Stimulated activated CD4-positive, alpha-beta T cell treated with anti-CD3 and anti-CD28 coated beads, Interleukin-15, amount 100 ng/mL, for 24 hours (primary cell): ENCODE measurements at regions not wholly inside any gene's neighbourhood (a gene's known extent, or its start where the extent isn't known, plus 50 kb on each side); places are given as distances from the start of the nearest gene placed in this dataset.
"Not testable (repeated sequence)": the region's sequence is repeated elsewhere in the genome, so short reads cannot be mapped to it uniquely, and the experiment has no call there.

Experiments
- DNase-seq: peaks from one replicate; pipeline ENCODE4 v3.0.0-alpha.2; 2020

DNA sequence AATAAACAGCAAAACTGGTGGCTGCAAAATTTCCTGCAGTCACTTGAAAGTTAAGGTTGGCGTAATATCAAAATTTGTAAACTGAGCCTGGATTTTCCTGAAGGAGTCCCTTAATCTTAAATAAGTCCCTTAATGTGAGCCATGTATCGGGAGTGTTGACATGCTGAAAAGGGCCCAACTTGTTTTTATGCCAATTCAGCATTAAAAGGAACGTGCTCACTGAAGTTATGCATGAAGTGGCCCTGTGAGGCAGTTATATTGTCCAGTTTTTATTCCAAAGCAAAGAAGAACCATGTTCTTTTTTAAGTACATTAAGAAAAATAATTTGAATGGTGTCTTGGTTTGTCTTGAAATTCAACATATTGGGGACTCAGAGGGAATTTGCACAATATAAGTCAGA is 1766.9 kb downstream of the SLITRK1 start:
- no peak for DNase-seq

DNA sequence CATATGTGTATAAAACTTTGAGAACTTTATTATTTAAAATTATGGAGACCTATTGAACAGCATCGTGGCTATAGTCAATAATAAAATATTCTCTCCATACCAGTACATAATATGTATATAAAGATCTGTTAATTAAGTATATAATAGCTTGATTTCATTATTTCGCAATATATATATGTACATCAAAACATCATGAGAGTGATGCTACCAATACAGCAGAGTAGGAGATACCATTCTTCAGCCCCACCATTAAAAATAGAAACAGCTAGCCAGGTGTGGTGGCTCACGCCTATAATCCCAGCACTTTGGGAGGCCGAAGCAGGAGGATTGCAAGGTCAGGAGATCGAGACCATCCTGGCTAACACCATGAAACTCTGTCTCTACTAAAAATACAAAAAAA is 1755.3 kb upstream of the SPRY2 start:
- DNase-seq, result no peak

DNA sequence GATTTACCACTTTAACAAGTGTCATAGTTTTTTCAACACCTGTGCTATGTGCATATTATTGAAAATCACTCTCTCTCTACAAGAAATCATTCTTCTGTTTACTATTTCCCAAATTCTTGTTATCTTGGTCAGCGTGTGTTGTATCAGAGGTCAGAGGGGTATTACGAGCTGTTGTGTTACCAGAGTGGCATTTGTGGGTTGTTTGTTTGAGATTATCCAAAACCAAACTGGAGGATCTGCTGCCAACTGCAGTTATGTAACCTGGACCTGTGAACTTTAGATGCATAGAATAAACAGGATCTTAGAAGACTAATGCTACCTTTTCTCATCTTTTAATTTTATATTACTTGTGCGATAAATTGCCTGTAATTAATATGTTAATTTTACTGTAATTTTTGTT is 1751.4 kb upstream of the SPRY2 start:
- DNase-seq, result no peak

DNA sequence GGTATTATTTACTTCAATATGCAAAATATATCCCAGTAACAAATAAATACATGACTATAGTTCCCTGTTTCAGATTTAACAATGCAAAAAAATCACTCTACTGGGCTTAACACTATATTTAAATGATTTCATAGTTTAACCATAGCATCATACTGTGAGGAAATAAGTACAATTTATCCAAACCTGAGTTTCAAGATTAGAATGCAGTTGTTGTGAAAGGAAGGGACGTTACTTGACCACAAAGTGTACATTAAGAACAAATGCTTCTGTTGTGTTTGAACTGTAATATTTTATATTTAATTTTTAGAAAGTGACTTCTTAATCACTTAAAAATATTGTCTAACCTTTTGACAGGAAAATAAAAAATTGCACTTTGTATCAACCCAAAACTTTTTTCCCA is 1747.9 kb upstream of the SPRY2 start:
- no peak for DNase-seq

DNA sequence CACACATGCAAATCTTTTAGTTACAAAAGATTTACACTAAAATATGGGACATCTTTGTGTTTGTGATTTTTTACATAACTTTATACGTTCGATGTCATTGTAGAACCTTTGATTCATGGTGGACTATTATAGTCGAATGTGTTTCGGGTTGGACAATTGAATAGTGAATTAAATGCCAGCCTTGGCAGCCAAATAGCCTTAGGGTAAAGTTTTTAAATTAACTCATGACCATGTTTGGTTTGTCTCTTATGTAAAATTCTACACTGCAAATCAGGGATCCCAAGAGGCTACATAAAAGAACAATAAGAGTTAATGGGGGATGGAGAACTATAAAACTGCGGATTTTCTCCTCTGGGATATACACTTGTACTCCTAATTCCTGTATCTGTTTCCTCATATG is 1735.6 kb upstream of the SPRY2 start:
- DNase-seq, result no peak

DNA sequence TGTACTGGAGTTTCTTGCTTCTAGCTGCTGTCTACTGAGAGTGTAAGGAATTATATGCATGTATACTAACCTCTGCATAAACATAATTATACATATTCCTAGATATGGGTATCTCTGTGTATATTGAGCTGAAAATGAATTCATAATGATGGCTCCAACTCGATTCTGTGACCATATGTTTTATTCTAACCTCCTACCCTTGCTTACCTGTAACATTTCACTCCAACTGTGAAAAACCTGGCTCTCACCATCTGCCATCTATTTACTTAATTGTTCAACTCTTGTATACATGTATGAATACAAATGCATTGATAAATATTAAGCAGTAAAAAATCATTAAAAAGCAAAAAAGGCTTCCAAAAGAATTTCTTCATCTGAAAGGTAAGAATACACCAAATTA is 1729.5 kb upstream of the SPRY2 start:
- DNase-seq, result no peak

DNA sequence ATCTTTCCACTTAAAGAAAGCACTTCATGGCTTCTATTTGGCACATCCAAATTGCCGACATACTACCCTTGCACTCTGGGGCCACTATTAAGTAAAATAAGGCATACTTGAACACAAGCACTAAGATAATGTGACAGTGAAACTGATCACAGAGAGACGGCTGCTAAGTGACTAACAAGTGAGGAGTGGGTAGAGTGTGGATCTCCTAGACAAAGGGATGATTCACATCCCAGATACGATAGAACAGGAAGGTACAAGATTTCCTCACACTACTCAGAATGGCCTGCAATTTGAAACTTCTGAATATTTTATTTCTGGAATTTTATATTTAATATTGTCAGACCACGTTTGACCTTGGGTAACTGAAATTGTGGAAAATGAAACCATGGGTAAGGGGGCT is 1721.8 kb upstream of the SPRY2 start:
- no peak for DNase-seq

DNA sequence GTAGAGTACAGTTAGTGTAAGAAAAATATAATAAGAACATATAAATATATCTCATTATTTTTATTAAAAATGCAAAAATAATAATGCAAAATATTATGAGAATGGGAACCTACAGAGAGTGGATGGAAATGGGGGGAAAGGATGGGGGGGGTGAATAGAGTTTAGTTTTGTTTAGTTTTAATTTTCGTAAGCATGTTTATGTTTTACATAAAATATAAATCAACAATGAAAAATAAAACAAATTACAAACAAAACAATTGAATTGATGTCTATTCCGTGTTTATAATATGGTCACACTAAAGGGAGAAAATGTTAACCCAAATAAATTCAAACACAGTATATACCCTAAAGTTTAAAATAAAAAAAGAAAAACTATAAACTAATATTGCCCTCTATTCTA is 1717.4 kb upstream of the SPRY2 start:
- DNase-seq, result no peak

DNA sequence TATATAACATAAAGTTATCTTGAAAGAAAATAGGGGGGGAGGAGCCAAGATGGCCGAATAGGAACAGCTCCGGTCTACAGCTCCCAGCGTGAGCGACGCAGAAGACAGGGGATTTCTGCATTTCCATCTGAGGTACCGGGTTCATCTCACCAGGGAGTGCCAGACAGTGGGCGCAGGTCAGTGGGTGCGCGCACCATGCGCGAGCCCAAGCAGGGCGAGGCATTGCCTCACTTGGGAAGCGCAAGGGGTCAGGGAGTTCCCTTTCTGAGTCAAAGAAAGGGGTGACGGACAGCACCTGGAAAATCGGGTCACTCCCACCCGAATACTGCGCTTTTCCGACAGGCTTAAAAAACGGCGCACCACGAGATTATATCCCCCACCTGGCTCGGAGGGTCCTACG is 1704.4 kb upstream of the SPRY2 start:
- DNase-seq, result not testable (repeated sequence)

DNA sequence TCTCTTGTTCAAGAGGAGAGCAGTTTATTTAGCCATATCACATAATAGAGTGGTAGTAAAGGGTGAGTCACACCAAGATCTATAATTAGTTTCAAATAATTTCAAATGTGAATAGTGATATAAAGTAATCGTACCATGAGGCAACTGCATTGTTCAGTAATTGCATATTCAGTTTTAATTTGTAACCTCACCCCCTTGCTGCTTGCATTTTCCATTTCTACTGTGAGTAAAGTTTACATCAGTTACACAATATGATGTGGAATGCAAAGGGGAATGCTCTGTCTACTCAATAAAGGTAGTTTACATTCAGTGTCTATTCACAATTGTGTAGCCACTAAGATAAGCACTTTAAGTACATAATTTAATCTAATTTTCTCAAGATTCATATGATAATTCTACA is 1695.7 kb upstream of the SPRY2 start:
- no peak for DNase-seq

DNA sequence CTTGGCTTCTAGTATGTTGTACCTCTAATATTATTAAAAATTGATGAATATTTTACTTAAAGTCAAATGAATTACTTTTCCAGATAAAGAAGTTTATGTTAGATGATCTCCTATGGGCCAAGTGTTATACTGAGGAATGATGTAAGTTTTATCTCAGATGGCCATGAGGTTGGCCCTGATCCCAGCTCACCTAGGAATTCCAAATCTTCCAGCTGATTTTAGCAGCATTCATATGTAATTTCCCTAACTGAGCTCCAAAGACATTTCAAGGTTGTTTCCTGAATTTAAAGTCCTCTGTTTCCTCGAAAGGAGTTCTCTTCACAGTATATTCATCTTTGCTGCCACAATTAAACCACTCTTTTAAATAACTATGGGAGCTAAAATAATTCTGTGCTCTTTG is 1670.4 kb upstream of the SPRY2 start:
- DNase-seq, result no peak

DNA sequence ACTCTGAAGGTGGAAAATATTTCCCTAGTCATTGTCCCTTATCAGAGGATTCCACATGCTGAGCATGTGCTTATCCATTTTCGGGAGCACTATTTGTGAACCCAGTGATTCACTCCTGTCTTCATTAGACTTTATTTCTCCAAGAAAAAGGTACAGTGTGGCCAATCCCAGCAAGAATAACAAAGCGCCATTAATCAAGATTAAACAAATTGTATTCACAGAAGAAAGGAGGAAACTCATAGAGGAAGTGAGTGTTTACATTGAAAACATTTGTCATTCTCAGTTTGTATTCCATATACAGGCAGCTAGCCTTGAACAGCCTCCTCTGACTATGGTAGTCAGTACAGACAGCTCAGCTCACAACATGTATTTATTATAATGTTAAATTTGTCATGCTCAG is 1669.9 kb upstream of the SPRY2 start:
- DNase-seq, result no peak

DNA sequence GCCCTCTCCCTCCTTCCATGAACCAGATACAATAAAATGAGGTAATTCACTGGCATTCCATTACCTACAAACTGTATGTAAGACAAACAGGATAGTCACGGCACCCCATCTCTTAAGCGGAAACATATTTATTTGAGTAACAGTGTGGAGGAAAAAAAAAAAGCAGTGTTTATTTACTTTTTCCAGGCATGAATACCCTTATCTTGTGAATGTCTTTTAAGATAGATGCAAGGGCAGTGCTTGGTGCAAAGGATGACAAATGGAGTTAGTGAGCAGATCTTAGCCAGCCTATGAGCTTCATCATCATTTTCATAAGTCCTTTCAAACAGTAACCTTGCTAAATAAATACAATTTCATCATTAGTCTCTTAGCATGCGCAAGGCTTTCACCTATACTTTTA is 1661.8 kb upstream of the SPRY2 start:
- no peak for DNase-seq

DNA sequence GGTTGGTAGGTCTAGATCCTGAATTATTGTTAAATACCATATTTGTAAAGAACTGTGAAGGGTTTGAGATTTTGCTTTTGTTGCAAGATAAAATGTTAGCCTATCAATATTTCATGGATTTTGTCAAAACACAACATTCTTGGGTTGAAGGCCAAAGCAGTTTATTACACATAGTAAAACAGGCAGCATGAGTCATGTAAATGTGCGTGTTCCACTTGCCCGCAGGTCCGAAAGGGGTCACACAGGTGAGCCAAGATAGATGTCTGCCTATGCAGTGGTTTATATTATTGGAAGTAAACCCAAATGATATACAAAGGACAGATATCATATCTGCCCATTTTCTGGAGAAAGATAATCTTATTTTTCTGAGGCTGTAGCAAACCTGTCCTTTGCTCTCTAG is 1654.4 kb upstream of the SPRY2 start:
- DNase-seq, result no peak

DNA sequence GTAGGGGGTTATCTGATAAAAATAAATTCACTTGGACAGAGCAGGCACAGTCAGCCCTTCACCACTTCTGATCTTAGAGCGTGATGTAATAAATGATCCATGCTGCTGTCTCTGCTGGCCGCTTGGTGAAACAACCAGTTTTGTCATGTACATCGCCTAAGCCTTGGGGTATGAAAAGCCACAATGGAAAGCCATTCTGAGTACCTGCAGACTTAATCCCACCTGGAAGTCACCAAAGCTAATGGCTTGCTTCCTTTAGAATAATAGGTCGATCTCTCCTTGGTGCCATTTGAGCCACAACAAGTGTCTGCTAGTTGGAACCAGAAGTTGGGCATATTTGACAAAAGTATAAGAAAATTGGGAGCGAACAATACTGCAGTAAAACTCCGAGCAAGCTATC is 1649.7 kb upstream of the SPRY2 start:
- no peak for DNase-seq

DNA sequence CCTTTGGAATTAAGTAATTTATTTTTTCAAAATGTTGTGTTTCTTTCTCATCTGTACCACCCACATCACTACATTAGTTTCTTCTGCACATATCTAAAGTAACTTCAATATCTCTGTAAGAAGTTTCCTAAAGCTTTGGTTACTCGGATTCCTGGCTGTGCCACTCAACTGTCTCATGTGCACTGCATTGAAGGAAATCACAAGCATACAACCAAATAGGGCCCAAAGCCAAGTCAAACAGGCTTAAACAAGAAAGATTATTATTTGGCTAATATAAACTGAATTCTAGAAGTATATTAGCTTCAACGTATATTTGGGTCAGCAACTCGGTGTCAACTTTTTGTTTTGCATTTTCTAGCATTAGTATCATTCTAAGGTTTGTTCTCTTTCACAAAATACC is 1647.6 kb upstream of the SPRY2 start:
- DNase-seq, result no peak

DNA sequence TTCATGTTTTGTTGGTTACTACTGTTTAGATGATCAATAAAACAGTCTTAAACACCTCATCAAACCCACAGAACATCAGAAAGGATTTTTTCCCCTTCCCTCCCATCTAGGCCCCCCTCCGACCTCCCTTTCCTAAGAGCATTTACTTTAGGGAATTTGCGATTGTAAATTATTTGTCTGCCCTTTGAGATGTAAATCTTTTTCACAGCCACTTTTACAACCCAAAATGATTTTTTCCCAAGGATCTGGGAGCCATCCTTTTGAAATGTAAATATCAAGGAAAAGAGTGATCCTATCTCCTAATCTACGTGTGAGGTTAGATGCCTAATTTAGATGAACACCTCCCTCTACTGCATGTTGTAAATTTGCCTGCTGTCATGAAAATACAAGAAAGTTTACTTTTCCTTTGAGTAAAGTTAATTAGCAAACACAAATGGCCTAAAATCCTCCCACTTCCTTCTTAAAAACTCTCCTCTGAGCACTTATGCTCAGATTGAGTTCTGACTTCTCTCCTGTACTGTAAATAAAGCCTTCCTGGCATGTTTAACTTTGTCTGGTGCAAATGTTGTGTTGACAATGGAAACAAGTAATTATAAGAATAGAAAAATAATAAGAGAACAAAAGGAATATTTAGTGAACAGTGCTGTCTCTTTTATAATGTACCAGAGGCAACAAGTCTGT is 1646.9 kb upstream of the SPRY2 start:
- no peak for DNase-seq

DNA sequence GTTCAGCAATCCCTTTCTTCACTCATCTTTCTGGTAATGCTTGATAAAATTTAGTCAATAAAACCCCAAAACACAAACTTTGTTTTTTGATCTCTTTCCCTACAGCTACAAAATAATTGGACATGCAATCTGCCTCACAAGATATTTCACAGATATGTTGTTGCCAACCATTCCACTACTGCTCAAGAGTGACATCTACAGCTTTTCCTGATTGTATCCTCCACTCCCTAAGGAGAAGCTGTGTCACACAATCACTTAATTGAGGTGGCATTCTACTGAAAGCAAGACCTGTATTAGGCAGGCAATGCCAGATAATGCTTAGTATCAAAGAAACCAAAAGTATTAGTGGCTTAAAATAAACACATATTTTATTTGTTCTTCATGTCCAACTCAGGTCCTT is 1646.2 kb upstream of the SPRY2 start:
- DNase-seq, result no peak

DNA sequence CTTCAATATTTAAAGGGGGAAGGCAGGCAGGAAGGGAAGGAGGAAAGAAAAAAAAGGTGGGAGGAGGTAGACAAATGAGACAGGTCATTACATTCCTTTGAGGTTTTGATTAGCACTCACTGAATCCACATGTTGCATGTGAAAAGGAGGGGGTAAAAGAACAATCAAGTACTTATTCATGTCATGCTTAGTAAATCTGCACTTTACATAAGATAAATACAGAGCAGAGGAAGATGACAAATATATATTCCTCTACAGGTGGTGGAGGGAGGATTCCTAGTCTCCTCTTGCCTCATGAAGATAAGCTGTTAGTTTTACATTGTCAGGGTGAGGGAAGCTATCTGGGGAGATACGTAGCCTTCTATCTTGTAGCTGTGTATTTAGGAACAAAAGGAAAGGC is 1645.4 kb upstream of the SPRY2 start:
- DNase-seq, result no peak

DNA sequence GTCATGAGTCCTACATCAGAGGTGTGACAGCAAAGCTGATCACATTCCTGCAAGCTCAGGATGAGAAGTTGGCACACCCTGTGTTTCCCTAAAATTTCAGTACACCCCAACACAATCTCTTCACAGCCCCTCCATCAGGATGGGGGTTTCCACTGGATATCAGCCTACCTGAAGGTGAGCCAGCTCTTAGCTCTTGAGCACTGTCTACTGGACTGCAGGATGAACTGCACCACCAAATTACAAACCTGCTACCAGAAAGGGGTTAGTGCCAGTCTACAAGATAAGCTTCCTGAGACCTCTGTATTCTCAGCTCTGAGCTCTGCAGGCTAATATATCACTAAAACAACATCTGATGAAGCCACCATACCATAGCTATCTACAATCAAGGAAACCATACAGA is 1616.2 kb upstream of the SPRY2 start:
- no peak for DNase-seq

DNA sequence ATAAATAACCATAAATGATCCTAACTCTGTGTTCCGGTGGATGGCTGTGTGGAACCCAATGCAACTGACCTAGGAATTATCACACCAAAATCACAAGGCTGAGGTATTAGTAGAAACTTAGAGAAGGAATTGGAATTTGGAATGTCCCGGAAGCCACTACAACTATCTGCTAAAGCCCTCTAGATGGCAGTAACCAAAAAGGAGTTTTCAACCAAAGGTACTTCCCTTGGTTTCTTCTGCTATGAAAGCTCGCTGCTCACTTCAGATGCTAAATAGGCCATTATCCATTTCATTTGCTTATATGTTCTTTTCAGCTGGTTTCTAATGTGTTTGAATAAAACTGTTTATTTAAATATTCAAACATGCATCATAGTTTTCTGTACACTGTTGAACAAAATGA is 1589.1 kb upstream of the SPRY2 start:
- no peak for DNase-seq

DNA sequence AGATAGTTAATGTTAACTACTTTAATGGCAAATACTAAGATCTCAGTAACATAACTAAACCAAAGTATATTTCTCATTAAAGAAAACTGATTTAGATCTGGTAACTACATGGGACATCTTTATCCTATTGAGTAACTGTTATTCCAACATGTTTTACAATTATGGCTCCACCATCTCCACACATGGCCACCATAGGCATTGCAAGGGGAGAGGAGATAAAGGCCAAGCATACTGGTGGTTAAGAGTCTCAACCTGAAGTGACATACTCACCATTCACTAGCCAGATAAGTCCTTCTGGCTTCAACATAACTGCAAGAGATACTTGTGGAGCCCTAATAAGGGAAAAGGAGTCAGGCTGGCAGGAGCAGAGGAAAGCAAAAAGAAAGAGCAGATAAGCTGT is 1586.4 kb upstream of the SPRY2 start:
- no peak for DNase-seq

DNA sequence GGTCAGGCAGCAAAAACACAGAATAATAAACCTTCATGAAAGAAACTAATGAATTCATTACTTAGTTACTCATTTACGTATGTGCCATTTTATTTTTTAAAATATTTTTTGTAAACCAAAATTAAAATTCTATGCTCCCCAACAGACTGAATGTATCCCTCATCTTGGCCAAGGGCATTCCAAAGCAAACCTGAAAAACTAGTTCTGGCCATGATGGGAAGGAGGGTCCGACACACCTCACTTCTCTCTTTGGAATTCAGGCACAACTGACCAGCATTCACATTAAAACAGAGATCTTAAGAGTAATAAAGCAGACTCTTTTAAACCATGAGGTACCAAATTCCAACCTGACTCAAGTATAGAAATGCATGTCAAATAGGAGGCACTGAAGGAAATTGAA is 1576.9 kb upstream of the SPRY2 start:
- DNase-seq, result no peak

DNA sequence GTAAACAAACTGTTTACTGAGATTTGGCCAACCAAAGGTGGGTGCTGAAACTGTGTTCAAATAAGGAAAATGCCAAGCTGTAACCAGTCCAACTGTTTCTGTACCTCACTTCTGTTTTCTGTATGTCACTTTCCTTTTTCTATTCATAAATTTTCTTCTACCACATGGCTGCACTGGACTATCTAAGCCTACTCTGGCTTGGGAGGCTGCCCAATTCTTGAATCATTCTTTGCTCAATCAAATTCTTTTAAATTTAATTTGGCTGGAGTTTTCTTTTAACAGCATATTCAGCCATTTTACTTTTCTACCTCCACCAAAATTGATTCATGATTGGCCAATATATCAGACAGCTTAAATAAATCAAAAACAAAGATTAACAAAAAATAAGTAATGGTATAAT is 1575.5 kb upstream of the SPRY2 start:
- no peak for DNase-seq

DNA sequence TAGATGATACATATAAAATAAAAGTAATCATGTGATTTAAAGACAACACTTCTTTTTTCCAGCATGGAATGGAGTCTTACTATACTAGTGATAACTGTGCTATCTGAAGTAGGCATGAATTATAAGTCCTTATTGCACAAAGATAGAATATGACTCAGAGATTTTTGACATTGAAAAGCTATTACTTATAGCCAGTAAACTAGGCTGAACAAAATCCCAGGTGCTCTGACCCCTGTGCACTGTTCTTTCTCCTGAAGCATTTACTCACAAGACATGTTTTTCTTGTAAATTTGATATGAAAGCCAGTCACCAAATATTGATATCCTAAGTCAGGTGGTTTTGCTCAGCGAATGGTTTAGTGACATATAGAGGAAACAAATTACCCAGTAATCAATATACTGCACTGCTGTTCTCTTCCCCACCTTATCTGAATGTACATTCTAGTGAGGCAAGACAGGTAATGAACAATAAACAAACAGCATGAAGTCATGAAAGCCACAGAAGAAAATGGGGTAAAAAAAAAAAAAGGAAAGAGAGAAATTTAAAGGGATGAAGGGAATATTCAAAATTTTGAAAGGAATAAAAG is 1567.0 kb upstream of the SPRY2 start:
- DNase-seq, result no peak

DNA sequence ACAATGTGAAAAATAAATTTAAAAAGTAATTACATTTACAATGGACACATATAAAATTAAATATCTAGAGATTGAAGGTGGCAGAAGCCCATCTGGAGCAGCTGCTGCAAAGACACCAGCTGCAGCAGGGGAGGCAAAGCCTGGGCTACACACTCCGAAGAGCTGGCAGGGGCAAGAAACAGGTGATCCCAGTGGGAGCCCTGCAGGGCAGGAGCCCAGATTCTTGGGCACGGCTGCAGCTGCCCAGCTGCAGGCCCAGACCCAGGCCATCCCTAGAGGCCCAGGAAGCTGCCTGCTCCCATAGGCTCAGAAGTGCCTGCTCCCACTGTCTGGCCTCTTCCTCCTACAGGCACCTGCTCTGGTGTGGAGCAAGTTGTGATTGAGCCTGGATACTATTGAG is 1547.9 kb upstream of the SPRY2 start:
- no peak for DNase-seq
